NCI-H524 (cell line): ENCODE measurements at regions not wholly inside any gene's neighbourhood (a gene's known extent, or its start where the extent isn't known, plus 50 kb on each side); places are given as distances from the start of the nearest gene placed in this dataset.
"Not testable (repeated sequence)": the region's sequence is repeated elsewhere in the genome, so short reads cannot be mapped to it uniquely, and the experiment has no call there.

ENCODE experiments used
- DNase-seq, 2 experiments: peaks; one replicate each; lab custom pipeline; 2025; lab: John Stamatoyannopoulos, UW

GRCh38 chr5:126150319-126150718 lies 272.9 kb upstream of the GRAMD2B start:
- not testable (repeated sequence) for DNase-seq

GRCh38 chr5:126155298-126155697 lies 267.9 kb upstream of the GRAMD2B start:
- not testable (repeated sequence) for DNase-seq

GRCh38 chr5:126166368-126166767 lies 256.8 kb upstream of the GRAMD2B start:
- no peak for DNase-seq

- DNase-seq: no peak
Measured at GRCh38 chr5:126168785-126169184, 254.4 kb upstream of the GRAMD2B start.

- DNase-seq: no peak
Measured at GRCh38 chr5:126171916-126172315, 251.3 kb upstream of the GRAMD2B start.

GRCh38 chr5:126172812-126173211 lies 250.4 kb upstream of the GRAMD2B start:
- no peak for DNase-seq

GRCh38 chr5:126178521-126178920 lies 244.7 kb upstream of the GRAMD2B start:
- DNase-seq: no peak

- DNase-seq: no peak
Measured at GRCh38 chr5:126182971-126183695, 240.1 kb upstream of the GRAMD2B start.

GRCh38 chr5:126184474-126184873 lies 238.7 kb upstream of the GRAMD2B start:
- DNase-seq: no peak

GRCh38 chr5:126186210-126186609 lies 237.0 kb upstream of the GRAMD2B start:
- no peak for DNase-seq

- no peak for DNase-seq
Measured at GRCh38 chr5:126188804-126189203, 234.4 kb upstream of the GRAMD2B start.

- DNase-seq: no peak
Measured at GRCh38 chr5:126189231-126189630, 234.0 kb upstream of the GRAMD2B start.

- DNase-seq: no peak
Measured at GRCh38 chr5:126189862-126190261, 233.3 kb upstream of the GRAMD2B start.

- DNase-seq: no peak
Measured at GRCh38 chr5:126192226-126192625, 231.0 kb upstream of the GRAMD2B start.

GRCh38 chr5:126195410-126196100 lies 227.7 kb upstream of the GRAMD2B start:
- DNase-seq: no peak

- DNase-seq: no peak
Measured at GRCh38 chr5:126198531-126198930, 224.7 kb upstream of the GRAMD2B start.

GRCh38 chr5:126199467-126199866 lies 223.7 kb upstream of the GRAMD2B start:
- no peak for DNase-seq

GRCh38 chr5:126208691-126209090 lies 214.5 kb upstream of the GRAMD2B start:
- DNase-seq: no peak

GRCh38 chr5:126210955-126211354 lies 212.3 kb upstream of the GRAMD2B start:
- no peak for DNase-seq

GRCh38 chr5:126219616-126220015 lies 203.6 kb upstream of the GRAMD2B start:
- no peak for DNase-seq

GRCh38 chr5:126220725-126221124 lies 202.5 kb upstream of the GRAMD2B start:
- DNase-seq: no peak

GRCh38 chr5:126228934-126229333 lies 194.3 kb upstream of the GRAMD2B start:
- DNase-seq: no peak

GRCh38 chr5:126233256-126233655 lies 190.0 kb upstream of the GRAMD2B start:
- no peak for DNase-seq
